ENCODE measurements at regions not wholly inside any gene's neighbourhood (a gene's known extent, or its start where the extent isn't known, plus 50 kb on each side); places are given as distances from the start of the nearest gene placed in this dataset.

DNA sequence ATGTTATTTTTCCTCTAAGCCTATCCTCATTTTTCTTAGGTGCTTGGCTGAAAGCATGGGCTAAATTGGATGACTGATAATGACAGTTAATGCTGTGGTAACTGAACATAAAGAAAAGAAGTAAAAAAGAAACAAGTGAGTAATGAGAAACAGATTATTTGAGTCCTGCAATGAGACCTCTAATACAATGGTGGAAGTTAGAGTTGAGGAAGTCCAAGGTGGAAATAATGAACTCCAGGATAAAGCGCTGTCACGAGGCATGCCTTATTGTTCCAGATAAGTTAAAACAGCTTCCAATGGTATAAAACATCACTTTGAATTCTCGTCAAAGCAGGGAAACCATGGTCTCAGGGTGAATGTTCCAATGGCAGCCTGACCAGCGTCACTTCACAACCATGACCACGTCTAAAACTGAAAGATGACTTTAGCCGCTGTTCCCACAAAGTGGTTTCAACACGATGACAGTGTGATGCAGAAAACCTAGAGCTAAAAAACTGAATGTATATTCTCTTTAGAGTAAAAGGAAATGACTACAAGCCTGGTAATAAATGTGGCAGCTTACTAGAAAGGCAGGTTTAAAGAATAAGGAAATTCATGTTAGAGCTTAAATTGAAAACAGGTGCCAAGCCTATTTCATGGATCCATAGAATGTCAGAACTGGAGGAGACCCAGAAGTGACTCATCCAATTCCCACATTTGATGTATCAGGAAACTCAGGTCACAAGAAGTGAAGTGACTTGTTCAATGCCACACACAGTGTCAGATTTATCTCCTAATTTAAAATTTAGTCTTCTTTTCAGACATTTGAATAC, 202.6 kb upstream of the GYPA start:
- POLR2A ChIA-PET, result no interaction called here
- no peak for DNase-seq (ENCODE audit: extremely low spot score)
- CTCF ChIA-PET, result interaction anchor here (0.9 kb wide), 1 partner anchor 40 kb away, joined by 3 read pairs; no protein-coding TSS in a partner anchor
- TF ChIP-seq, protein P1, sequence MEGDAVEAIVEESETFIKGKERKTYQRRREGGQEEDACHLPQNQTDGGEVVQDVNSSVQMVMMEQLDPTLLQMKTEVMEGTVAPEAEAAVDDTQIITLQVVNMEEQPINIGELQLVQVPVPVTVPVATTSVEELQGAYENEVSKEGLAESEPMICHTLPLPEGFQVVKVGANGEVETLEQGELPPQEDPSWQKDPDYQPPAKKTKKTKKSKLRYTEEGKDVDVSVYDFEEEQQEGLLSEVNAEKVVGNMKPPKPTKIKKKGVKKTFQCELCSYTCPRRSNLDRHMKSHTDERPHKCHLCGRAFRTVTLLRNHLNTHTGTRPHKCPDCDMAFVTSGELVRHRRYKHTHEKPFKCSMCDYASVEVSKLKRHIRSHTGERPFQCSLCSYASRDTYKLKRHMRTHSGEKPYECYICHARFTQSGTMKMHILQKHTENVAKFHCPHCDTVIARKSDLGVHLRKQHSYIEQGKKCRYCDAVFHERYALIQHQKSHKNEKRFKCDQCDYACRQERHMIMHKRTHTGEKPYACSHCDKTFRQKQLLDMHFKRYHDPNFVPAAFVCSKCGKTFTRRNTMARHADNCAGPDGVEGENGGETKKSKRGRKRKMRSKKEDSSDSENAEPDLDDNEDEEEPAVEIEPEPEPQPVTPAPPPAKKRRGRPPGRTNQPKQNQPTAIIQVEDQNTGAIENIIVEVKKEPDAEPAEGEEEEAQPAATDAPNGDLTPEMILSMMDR (IDR thresholded peaks at IDR 0.05; ENCODE audit: control extremely low read depth, extremely low read depth, low read depth, missing control alignments), result no peak

DNA sequence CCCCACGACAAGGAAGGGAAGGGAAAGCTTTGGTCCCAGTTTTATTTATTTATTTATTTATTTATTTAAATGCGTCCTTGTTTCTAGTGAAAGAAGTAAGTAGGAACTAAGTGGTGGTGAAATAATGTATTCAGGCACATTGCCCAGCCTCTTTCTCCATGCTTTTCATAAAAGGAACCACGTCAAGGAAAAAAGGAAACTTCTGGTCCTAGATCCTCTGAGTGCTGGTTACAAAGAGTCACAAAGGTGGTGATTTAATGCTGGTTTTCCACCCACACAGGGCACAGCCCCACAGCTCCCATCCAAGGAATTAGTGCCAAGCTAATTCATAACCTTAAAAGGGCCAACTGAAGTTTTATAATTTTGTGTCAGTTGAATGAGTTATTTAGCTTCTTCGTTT, 206.6 kb upstream of the GYPA start:
- TF ChIP-seq, protein P1 (IDR thresholded peaks at IDR 0.05; ENCODE audit: control extremely low read depth, extremely low read depth, low read depth, missing control alignments), result no peak
- POLR2A ChIA-PET, result no interaction called here
- no peak for DNase-seq (ENCODE audit: extremely low spot score)
- CTCF ChIA-PET, result interaction anchor here (2.0 kb wide), 1 partner anchor 77 kb away, joined by 4 read pairs; no protein-coding TSS in a partner anchor

DNA sequence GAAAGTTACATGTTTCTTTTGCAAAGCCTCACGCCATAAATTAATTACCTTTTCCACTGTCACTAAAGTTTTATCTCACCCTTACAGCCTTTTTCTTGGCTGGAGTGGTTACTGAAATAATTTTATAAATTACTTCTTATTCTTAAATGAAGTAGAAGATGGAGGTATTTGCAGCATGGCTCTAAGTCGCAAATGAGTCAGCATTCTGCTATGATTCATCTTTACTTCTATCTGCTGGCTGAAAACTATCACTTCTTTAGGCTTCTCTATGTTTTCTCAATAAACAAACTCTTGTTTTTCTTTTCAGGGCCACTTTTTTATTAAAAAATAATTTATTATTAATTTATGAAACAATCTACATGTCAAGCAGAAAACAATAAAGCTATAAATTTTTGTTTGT, 210.2 kb upstream of the GYPA start:
- no peak for DNase-seq (ENCODE audit: extremely low spot score)
- ChIA-PET CTCF (no interaction called here), POLR2A (no interaction called here)
- TF ChIP-seq, protein P1 (IDR thresholded peaks at IDR 0.05; ENCODE audit: control extremely low read depth, extremely low read depth, low read depth, missing control alignments), result no peak

DNA sequence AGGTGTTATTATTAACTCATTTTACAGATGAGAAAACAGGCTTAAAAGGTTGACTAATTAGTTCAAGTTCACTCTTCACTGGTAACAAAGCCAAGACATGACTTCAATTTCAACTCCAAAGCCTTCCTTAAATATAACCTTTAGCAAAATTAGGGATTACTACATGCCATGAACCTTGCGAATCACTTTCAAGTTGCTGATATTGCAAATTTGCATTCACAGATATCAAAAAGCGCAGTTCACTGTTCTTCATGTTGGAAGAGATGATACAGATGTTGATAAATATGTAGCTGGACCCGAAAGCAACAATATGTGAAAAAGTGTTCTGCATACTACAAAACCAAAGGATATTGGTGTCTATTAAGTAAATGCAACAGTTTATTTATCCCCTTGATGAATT, 210.8 kb upstream of the GYPA start:
- POLR2A ChIA-PET, result no interaction called here
- TF ChIP-seq, protein P1 (IDR thresholded peaks at IDR 0.05; ENCODE audit: control extremely low read depth, extremely low read depth, low read depth, missing control alignments), result no peak
- CTCF ChIA-PET, result no interaction called here

DNA sequence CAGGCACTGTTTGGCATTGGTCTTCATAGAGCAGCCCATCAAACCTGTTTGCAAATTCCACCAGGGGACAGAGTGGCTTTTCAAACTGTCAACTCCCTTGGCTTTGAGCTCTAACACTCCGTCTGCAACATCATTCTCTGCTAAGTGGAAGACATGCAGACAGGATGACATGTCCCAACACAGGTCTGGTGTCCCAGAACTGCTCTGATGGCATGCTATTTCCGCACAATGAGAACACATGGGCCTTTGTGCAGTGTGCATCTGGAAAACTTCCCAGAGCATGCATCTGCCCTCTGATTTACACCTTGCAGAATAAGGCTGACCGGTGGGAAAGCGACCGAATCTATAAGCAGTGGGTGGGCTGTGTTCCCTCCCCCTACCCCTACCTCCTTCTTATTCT, 212.8 kb upstream of the GYPA start:
- TF ChIP-seq, protein P1 (IDR thresholded peaks at IDR 0.05; ENCODE audit: control extremely low read depth, extremely low read depth, low read depth, missing control alignments), result no peak
- ChIA-PET POLR2A (no interaction called here), CTCF (no interaction called here)
- no peak for DNase-seq (ENCODE audit: extremely low spot score)

More for the DNA sequence above, 210.8 kb upstream of the GYPA start:
- no peak for DNase-seq (ENCODE audit: extremely low spot score)

DNA sequence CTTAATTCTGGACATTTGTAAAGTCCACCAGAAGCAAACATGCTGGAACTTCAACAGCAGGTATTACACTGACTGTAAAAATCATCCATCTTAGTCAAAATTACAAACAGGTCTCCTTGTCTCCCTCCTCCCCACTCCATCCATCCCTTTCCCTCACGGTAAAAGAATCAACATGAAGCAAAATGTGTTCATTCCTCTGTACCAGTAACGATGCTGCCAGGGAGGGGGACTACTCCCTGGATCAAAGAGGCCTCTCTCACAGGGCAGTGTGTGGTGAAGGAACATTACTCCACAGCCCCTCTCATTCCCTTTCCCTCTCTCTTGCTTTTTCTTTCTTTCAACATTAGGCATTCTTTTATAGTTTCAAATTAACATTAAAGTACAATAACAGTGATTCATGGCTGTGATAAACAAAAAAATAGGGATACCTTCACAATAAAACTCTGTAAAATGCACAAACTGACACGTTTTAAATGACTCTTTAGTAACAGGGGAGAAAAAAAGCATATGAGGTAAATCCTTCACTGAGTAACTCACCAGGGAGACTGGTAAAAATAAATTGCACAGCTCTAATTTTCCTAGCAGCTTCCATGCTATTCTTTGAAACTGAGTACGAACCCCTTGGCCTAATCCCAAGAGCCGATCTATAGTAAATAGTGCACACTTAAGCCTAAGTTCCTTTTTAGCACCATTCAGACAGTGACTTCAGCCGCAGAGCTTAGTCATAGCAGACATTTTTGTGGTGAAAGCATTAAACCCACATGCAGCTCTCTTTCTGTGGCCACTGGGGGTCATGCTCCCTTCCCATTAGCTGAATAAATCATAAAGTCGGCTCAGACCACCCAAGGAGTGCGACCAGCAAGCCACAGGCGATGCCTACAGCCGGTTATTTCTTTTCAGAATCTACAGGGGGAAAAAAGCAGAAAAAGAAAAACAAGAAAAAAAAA, 215.6 kb upstream of the GYPA start:
- TF ChIP-seq, protein P1 (IDR thresholded peaks at IDR 0.05; ENCODE audit: control extremely low read depth, extremely low read depth, low read depth, missing control alignments), result peak; percentile 36
- POLR2A ChIA-PET, result no interaction called here
- peak; percentile 27 for DNase-seq (ENCODE audit: extremely low spot score)
- CTCF ChIA-PET, result interaction anchor here (1.5 to 1.9 kb wide), 2 partner anchors 11 to 22 kb away, joined by 3 to 5 read pairs; no protein-coding TSS in a partner anchor
